HG03520 (cell line): ENCODE measurements at regions not wholly inside any gene's neighbourhood (a gene's known extent, or its start where the extent isn't known, plus 50 kb on each side); places are given as distances from the start of the nearest gene placed in this dataset.
"Not testable (repeated sequence)": the region's sequence is repeated elsewhere in the genome, so short reads cannot be mapped to it uniquely, and the experiment has no call there.

Experiments used
- ATAC-seq: cut with Tn5 transposase; IDR thresholded peaks from one replicate; pipeline ENCODE4 v1.9.1; 2021; ENCODE audit warnings: mild to moderate bottlenecking, moderate library complexity; ENCODE audit not compliant: unreplicated experiment

GRCh38 chr14:53378142-53378541 lies 225.0 kb upstream of the DDHD1 start:
- ATAC-seq, result no peak

- ATAC-seq, result no peak
Measured at GRCh38 chr14:53376064-53376463, 222.9 kb upstream of the DDHD1 start.

GRCh38 chr14:53375599-53375998 lies 222.5 kb upstream of the DDHD1 start:
- no peak for ATAC-seq

- no peak for ATAC-seq
Measured at GRCh38 chr14:53368711-53369201, 215.6 kb upstream of the DDHD1 start.

- ATAC-seq, result no peak
Measured at GRCh38 chr14:53368066-53368465, 214.9 kb upstream of the DDHD1 start.

GRCh38 chr14:53367644-53368026 lies 214.5 kb upstream of the DDHD1 start:
- no peak for ATAC-seq

GRCh38 chr14:53365486-53366130 lies 212.5 kb upstream of the DDHD1 start:
- no peak for ATAC-seq

- ATAC-seq, result not testable (repeated sequence)
Measured at GRCh38 chr14:53362916-53363315, 209.8 kb upstream of the DDHD1 start.

- no peak for ATAC-seq
Measured at GRCh38 chr14:53360829-53361228, 207.7 kb upstream of the DDHD1 start.

- no peak for ATAC-seq
Measured at GRCh38 chr14:53358166-53358565, 205.0 kb upstream of the DDHD1 start.

- no peak for ATAC-seq
Measured at GRCh38 chr14:53356361-53357150, 203.4 kb upstream of the DDHD1 start.

- ATAC-seq, result no peak
Measured at GRCh38 chr14:53355581-53356112, 202.5 kb upstream of the DDHD1 start.

GRCh38 chr14:53354336-53354735 lies 201.2 kb upstream of the DDHD1 start:
- ATAC-seq, result no peak

- no peak for ATAC-seq
Measured at GRCh38 chr14:53350866-53351265, 197.7 kb upstream of the DDHD1 start.

- ATAC-seq, result no peak
Measured at GRCh38 chr14:53350429-53350828, 197.3 kb upstream of the DDHD1 start.

- ATAC-seq, result no peak
Measured at GRCh38 chr14:53346988-53347387, 193.9 kb upstream of the DDHD1 start.

- no peak for ATAC-seq
Measured at GRCh38 chr14:53341324-53341723, 188.2 kb upstream of the DDHD1 start.

- ATAC-seq, result no peak
Measured at GRCh38 chr14:53338192-53338591, 185.1 kb upstream of the DDHD1 start.

GRCh38 chr14:53336729-53337128 lies 183.6 kb upstream of the DDHD1 start:
- no peak for ATAC-seq

- no peak for ATAC-seq
Measured at GRCh38 chr14:53333809-53334208, 180.7 kb upstream of the DDHD1 start.

GRCh38 chr14:53331921-53332320 lies 178.8 kb upstream of the DDHD1 start:
- no peak for ATAC-seq

- no peak for ATAC-seq
Measured at GRCh38 chr14:53331247-53331646, 178.1 kb upstream of the DDHD1 start.
